H9 (cell line): ENCODE measurements at regions not wholly inside any gene's neighbourhood (a gene's known extent, or its start where the extent isn't known, plus 50 kb on each side); places are given as distances from the start of the nearest gene placed in this dataset.

Experiments
- DNase-seq: peaks from one replicate; pipeline ENCODE4 v3.0.0-alpha.2; 2017
- H2AFZ ChIP-seq: one replicate; pipeline ENCODE4 v1.6.1; 2013; ENCODE audit warnings: mild to moderate bottlenecking, low read length, control low read depth, moderate library complexity
- H2AK5ac ChIP-seq: 2 replicates; pipeline ENCODE4 v1.6.1; 2013; ENCODE audit warnings: low read length, control low read depth, mixed read lengths; ENCODE audit not compliant: insufficient read length
- H2BK120ac ChIP-seq: one replicate; pipeline ENCODE4 v1.6.1; 2013; ENCODE audit warnings: low read depth, mild to moderate bottlenecking, low read length, control low read depth, inconsistent platforms; ENCODE audit not compliant: poor library complexity, severe bottlenecking
- H2BK12ac ChIP-seq: 2 replicates; pipeline ENCODE4 v1.6.1; 2013; ENCODE audit warnings: low read length, control low read depth, mixed read lengths, low read depth; ENCODE audit not compliant: insufficient read length
- H2BK15ac ChIP-seq: 2 replicates; pipeline ENCODE4 v1.6.1; 2013; ENCODE audit warnings: low read depth, low read length, control low read depth
- H2BK20ac ChIP-seq: one replicate; pipeline ENCODE4 v1.6.1; 2013; ENCODE audit warnings: low read depth, mild to moderate bottlenecking, low read length, control low read depth, inconsistent platforms; ENCODE audit not compliant: poor library complexity, severe bottlenecking
- H2BK5ac ChIP-seq: 2 replicates; pipeline ENCODE4 v1.6.1; 2013; ENCODE audit warnings: low read length, control low read depth, mixed read lengths; ENCODE audit not compliant: insufficient read length
- H3K14ac ChIP-seq: 2 replicates; pipeline ENCODE4 v1.6.1; 2013; ENCODE audit warnings: low read length, control low read depth; ENCODE audit not compliant: insufficient read depth
- H3K18ac ChIP-seq: 2 replicates; pipeline ENCODE4 v1.6.1; 2013; ENCODE audit warnings: low read depth, mild to moderate bottlenecking, mixed read lengths, low read length, control low read depth; ENCODE audit not compliant: insufficient read length
- H3K23ac ChIP-seq: 2 replicates; pipeline ENCODE4 v1.6.1; 2013; ENCODE audit warnings: low read length, control low read depth, mixed read lengths, low read depth; ENCODE audit not compliant: insufficient read length
- H3K23me2 ChIP-seq: 2 replicates; pipeline ENCODE4 v1.6.1; 2013; ENCODE audit warnings: low read depth, mild to moderate bottlenecking, mixed read lengths, low read length, control low read depth; ENCODE audit not compliant: insufficient read length, poor library complexity, severe bottlenecking
- H3K27ac ChIP-seq: 2 replicates; pipeline ENCODE4 v1.5.1; 2013; ENCODE audit warnings: low read length, control low read depth, mixed read lengths, low read depth; ENCODE audit not compliant: insufficient read length
- H3K27me3 ChIP-seq: 2 replicates; pipeline ENCODE4 v1.6.1; 2013; ENCODE audit warnings: low read length, control low read depth, inconsistent platforms; ENCODE audit not compliant: insufficient read depth
- H3K4ac ChIP-seq: 2 replicates; pipeline ENCODE4 v1.6.1; 2013; ENCODE audit warnings: low read depth, mild to moderate bottlenecking, control low read depth, inconsistent platforms, low read length, moderate library complexity
- H3K4me1 ChIP-seq: 2 replicates; pipeline ENCODE4 v1.6.1; 2013; ENCODE audit warnings: low read length, control low read depth, inconsistent platforms; ENCODE audit not compliant: insufficient read depth
- H3K4me2 ChIP-seq: 2 replicates; pipeline ENCODE4 v1.6.1; 2013; ENCODE audit warnings: low read length, control low read depth, mixed read lengths; ENCODE audit not compliant: insufficient read length, insufficient read depth
- H3K56ac ChIP-seq: 2 replicates; pipeline ENCODE4 v1.6.1; 2013; ENCODE audit warnings: low read depth, mild to moderate bottlenecking, mixed read lengths, low read length, control low read depth; ENCODE audit not compliant: insufficient read length
- H3K79me1 ChIP-seq: 2 replicates; pipeline ENCODE4 v1.6.1; 2013; ENCODE audit warnings: low read depth, mild to moderate bottlenecking, moderate library complexity, low read length, control low read depth, inconsistent platforms; ENCODE audit not compliant: insufficient read depth, poor library complexity, severe bottlenecking
- H3K79me2 ChIP-seq: 2 replicates; pipeline ENCODE4 v1.6.1; 2013; ENCODE audit warnings: low read length, control low read depth, inconsistent platforms; ENCODE audit not compliant: insufficient read depth
- H3K9ac ChIP-seq: 2 replicates; pipeline ENCODE4 v1.6.1; 2013; ENCODE audit warnings: low read length, control low read depth, mixed read lengths; ENCODE audit not compliant: insufficient read length; ENCODE audit errors: extremely low read depth
- H3K9me3 ChIP-seq: one replicate; pipeline ENCODE4 v1.6.1; 2013; ENCODE audit warnings: low read depth, low read length, inconsistent platforms; ENCODE audit not compliant: control insufficient read depth
- H3T11ph ChIP-seq: one replicate; pipeline ENCODE4 v1.6.1; 2013; ENCODE audit warnings: mild to moderate bottlenecking, low read length, control low read depth, inconsistent platforms
- H4K20me1 ChIP-seq: one replicate; pipeline ENCODE4 v1.6.1; 2013; ENCODE audit not compliant: control insufficient read depth, insufficient read length, insufficient read depth
- H4K5ac ChIP-seq: 2 replicates; pipeline ENCODE4 v1.6.1; 2013; ENCODE audit warnings: low read depth, mild to moderate bottlenecking, mixed read lengths, low read length, control low read depth; ENCODE audit not compliant: insufficient read length
- H4K8ac ChIP-seq: replicated peaks from 2 replicates; pipeline ENCODE4 v1.6.1; 2013; ENCODE audit warnings: low read length, control low read depth, mixed read lengths, low read depth; ENCODE audit not compliant: insufficient read length
- H4K91ac ChIP-seq: 2 replicates; pipeline ENCODE4 v1.6.1; 2013; ENCODE audit warnings: low read depth, mild to moderate bottlenecking, moderate library complexity, mixed read lengths, low read length, control low read depth; ENCODE audit not compliant: insufficient read length
- H3K27ac Mint-ChIP-seq, 3 experiments: 2 replicates in 2 of 3; 3 replicates in 1 of 3; pipeline ENCODE4 v1.8.0; 2020 to 2021; ENCODE audit warnings: mixed read lengths in 3 of 3, mild to moderate bottlenecking in 1 of 3, moderate library complexity in 1 of 3
- H3K27me3 Mint-ChIP-seq: 2 replicates; pipeline ENCODE4 v1.8.0; 2021; ENCODE audit warnings: low read depth, mild to moderate bottlenecking, moderate library complexity, mixed read lengths
- H3K36me3 Mint-ChIP-seq, 3 experiments: 2 replicates in 2 of 3; 3 replicates in 1 of 3; pipeline ENCODE4 v1.8.0; 2020 to 2021; ENCODE audit warnings: low read depth in 3 of 3, mixed read lengths in 3 of 3; ENCODE audit not compliant: insufficient read depth in 1 of 3
- H3K4me1 Mint-ChIP-seq, 2 experiments: 2 replicates each; pipeline ENCODE4 v1.8.0; 2020; ENCODE audit warnings: mixed read lengths in 2 of 2
- H3K4me3 Mint-ChIP-seq, 2 experiments: 2 replicates in 1 of 2; 3 replicates in 1 of 2; pipeline ENCODE4 v1.8.0; 2020 to 2021; ENCODE audit warnings: mild to moderate bottlenecking in 2 of 2, mixed read lengths in 2 of 2, moderate library complexity in 1 of 2
- H3K9me3 Mint-ChIP-seq, 2 experiments: 2 replicates in 1 of 2; 3 replicates in 1 of 2; pipeline ENCODE4 v1.8.0; 2020; ENCODE audit warnings: mild to moderate bottlenecking in 2 of 2, mixed read lengths in 2 of 2, moderate library complexity in 1 of 2
- CTCF ChIP-seq: fragments of 200-600 bp; sonication (generic); conservative IDR thresholded peaks from 3 replicates; pipeline ENCODE4 v1.8.0; 2021; ENCODE audit warnings: antibody characterized with exemption, mild to moderate bottlenecking
- WGBS: extraction: QIAGEN DNeasy Blood & Tissue Kit; methylation state at CpG from one replicate; pipeline ENCODE4 v1.1.7; 2013; ENCODE audit warnings: missing lambda C conversion rate, low lambda C conversion rate, mixed read lengths; ENCODE audit not compliant: insufficient read length; ENCODE audit errors: extremely low coverage; 5-methylcytosine and 5-hydroxymethylcytosine counted together

- H4K20me1 ChIP-seq, result no peaks in the 10 kb centered on the region
- no peaks in the 10 kb centered on the region for H3K4me1 ChIP-seq
- no peak overlapping the region for H3T11ph ChIP-seq
- no peak overlapping the region for H2BK12ac ChIP-seq
- no peaks in the 10 kb centered on the region for H3K27me3 Mint-ChIP-seq
- H2BK15ac ChIP-seq, result no peak overlapping the region
- no peaks in the 10 kb centered on the region for H3K79me1 ChIP-seq
- H3K79me2 ChIP-seq, result no peaks in the 10 kb centered on the region
- H3K27ac Mint-ChIP-seq, result no peak overlapping the region
- H3K9me3 ChIP-seq, result no peaks in the 10 kb centered on the region
- no peak overlapping the region for H2BK20ac ChIP-seq
- no peak overlapping the region for H3K4me2 ChIP-seq
- no peak overlapping the region for H3K9ac ChIP-seq
- no peak overlapping the region for H2BK120ac ChIP-seq
- peaks cover 3 to 5% of the 10 kb centered on the region in 2 experiments; a peak in 3 of 5 replicates for H3K9me3 Mint-ChIP-seq
- no peak for DNase-seq
- no CpG with 5 or more reads among the region's 1 CpG for WGBS
- no peak overlapping the region for H3K56ac ChIP-seq
- no peak overlapping the region for H2AFZ ChIP-seq
- H2AK5ac ChIP-seq, result no peak overlapping the region
- no peak overlapping the region for H3K18ac ChIP-seq
- no peaks in the 10 kb centered on the region for H3K36me3 Mint-ChIP-seq
- no peak overlapping the region for H3K4ac ChIP-seq
- no peak overlapping the region for H4K8ac ChIP-seq
- H3K27ac ChIP-seq, result no peak overlapping the region
- H2BK5ac ChIP-seq, result no peak overlapping the region
- H4K5ac ChIP-seq, result no peak overlapping the region
- H3K4me1 Mint-ChIP-seq, result no peaks in the 10 kb centered on the region
- H4K91ac ChIP-seq, result no peak overlapping the region
- H3K14ac ChIP-seq, result no peak overlapping the region
- no peak overlapping the region for H3K23ac ChIP-seq
- TF ChIP-seq CTCF, result no peak
- no peak overlapping the region for H3K4me3 Mint-ChIP-seq
- no peaks in the 10 kb centered on the region for H3K27me3 ChIP-seq
- no peaks in the 10 kb centered on the region for H3K23me2 ChIP-seq
Measured at GRCh38 chr20:52536040-52536439, 344.5 kb upstream of the ZFP64 start.
